GM21423 (cell line): ENCODE measurements at regions not wholly inside any gene's neighbourhood (a gene's known extent, or its start where the extent isn't known, plus 50 kb on each side); places are given as distances from the start of the nearest gene placed in this dataset.
"Not testable (repeated sequence)": the region's sequence is repeated elsewhere in the genome, so short reads cannot be mapped to it uniquely, and the experiment has no call there.

Experiments used
- ATAC-seq: cut with Tn5 transposase; IDR thresholded peaks from one replicate; pipeline ENCODE4 v1.9.1; 2021; ENCODE audit warnings: mild to moderate bottlenecking, moderate library complexity; ENCODE audit not compliant: unreplicated experiment

DNA sequence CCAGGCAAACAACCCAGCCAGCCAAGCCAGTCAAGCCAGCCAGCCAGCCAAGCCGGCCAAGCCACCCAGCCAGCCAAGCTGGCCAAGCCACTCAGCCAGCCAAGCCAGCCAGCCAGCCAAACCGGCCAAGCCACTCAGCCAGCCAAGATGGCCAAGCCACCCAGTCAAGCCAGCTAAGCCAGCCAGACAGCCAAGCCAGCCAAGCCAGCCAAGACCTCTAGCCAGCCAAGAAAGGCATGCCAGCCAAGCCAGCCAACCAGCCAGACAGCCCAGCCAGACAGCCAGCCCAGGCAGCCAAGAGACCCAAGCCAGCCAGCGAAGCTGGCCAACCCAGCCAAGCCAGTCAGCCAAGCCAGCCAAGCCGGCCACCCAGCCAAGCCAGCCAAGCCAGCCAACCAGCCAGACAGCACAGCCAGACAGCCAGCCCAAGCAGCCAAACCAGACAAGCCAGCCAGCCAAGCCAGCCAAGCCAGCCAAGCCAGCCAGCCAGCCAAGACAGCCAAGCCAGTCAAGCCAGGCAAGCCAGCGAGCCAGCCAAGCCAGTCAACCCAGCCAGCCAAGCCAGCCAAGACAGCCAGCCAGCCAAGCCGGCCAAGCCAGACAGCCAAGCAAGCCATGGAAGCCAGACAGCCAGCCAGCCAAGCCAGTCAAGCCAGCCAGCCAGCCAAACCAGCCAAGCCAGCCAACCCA lies 1598.0 kb downstream of the RPIA start:
- not testable (repeated sequence) for ATAC-seq

DNA sequence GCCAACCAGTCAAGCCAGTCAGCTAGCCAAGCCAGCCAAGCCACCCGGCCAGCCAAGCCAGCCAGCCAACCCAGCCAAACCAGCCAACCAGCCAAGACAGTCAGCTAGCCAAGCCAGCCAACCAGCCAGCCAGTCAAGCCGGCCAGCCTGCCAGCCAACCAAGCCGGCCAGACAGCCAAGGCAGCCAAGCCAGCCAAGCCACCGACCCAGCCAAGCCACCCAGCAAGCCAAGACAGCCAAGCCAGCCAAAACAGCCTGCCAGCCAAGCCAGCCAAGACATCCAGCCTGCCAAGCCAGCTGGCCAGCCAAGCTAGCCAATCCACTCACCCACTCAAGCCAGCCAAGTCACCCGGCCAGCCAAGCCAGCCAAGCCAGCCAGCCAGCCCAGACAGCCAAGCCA lies 1599.2 kb downstream of the RPIA start:
- ATAC-seq = not testable (repeated sequence)

DNA sequence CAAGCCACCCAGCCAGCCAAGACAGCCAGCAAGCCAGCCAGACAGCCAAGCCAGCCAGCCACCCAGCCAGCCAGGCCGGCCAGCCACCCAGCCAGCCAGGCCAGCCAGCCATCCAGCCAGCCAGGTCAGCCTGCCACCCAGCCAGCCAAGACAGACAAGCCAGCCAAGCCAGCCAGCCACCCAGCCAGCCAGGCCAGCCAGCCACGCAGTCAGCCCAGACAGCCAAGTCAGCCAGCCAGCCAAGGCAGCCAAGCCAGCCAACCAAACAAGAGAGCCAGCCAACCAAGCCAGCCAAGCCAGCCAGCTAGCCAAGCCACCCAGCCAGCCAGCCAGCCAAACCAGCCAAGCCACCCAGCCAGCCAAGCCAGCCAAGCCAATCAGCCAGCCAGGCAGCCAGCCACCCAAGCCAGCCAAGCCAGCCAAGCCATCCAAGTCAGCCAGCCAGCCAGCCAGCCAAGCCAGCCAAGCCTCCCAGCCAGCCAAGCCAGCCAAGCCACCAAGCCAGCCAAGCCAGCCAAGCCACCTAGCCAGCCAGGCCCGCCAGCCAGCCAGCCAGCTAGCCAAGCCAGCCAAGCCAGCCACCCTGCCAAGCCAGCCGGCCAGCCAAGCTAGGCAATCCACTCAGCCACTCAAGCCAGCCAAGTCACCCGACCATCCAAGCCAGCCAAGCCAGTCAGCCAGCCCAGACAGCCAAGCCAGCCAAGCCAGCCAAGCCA lies 1599.9 kb downstream of the RPIA start:
- ATAC-seq = not testable (repeated sequence)

DNA sequence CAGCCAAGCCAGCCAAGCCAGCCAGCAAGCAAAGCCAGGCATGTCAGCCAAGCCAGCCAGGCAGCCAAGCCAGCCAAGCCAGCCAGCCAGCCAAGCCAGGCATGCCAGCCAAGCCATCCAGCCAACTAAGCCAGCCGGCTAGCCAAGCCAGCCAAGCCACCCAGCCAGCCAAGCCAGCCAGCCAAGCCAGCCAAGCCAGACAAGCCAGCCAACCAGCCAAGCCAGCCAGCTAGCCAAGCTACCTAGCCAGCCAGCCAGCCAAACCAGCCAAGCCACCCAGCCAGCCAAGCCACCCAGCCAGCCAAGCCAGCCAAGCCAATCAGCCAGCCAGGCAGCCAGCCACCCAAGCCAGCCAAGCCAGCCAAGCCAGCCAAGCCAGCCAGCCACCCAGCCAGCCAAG lies 1600.5 kb downstream of the RPIA start:
- ATAC-seq = not testable (repeated sequence)

DNA sequence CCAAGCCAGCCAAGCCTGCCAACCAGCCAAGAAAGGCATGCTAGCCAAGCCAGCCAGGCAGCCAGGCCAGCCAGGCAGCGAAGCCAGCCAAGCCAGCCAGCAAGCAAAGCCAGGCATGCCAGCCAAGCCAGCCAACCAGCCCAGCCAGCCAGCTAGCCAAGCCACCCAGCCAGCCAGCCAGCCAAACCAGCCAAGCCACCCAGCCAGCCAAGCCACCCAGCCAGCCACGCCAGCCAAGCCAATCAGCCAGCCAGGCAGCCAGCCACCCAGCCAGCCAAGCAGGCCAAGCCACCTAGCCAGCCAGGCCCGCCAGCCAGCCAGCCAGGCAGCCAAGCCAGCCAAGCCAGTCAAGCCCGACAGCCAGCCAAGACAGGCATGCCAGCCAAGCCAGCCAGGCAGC lies 1601.0 kb downstream of the RPIA start:
- not testable (repeated sequence) for ATAC-seq

DNA sequence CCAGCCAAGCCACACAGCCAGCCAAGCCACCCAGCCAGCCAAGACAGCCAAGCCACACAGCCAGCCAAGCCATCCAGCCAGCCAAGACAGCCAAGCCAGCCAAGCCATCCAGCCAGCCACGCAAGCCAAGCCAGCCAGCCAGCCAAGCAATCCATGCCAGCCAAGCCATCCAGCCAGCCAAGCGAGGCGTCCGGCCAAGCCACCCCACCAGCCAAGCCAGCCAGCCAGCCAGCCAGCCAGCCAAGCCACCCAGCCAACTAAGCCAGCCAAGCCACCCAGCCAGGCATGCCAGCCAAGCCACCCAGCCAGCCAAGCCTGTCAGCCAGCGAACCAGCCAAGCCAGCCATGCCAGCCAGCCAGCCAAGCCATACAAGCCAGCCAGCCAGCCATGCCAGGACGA lies 1601.8 kb downstream of the RPIA start:
- not testable (repeated sequence) for ATAC-seq

DNA sequence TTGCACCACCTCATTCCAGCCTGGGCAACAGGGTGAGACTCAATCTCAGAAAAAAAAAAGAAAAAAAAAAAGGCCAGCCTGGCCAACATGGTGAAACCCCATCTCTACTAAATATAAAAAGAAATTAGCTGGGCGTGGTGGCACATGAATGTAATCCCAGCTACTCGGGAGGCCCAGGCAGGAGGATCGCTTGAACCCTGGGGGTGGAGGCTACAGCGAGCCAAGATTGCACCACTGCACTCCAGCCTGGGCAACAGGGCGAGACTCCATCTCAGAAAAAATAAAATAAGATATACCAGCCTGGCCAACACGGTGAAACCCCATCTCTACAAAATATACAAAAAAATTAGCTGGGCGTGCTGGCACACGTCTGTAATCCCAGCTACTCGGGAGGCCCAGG lies 1602.3 kb downstream of the RPIA start:
- ATAC-seq = not testable (repeated sequence)

DNA sequence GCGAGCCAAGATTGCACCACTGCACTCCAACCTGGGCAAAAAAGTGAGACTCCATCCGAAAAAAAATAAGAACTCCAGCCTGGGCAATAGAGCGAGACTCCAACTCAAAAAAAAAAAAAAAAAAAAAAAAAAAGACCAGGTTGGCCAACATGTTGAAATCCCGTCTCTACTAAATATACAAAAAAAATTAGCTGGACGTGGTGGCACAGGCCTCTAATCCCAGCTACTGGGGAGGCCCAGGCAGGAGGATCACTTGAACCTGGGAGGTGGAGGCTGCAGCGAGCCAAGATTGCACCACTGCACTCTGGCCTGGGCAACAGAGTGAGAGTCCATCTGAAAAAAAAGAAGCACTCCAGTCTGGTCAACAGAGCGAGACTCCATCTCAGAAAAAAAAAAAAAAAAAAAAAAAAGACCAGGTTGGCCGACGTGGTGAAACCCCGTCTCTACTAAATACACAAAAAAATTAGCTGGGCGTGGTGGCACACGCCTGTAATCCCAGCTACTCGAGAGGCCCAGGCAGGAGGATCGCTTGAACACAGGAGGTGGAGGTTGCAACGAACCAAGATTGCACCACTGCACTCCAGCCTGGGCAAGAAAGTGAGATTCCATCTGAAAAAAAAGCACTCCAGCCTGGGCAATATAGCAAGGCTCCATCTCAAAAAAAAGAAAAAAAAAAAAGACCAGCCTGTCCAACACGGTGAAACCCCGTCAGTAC lies 1603.7 kb downstream of the RPIA start:
- ATAC-seq = not testable (repeated sequence)

DNA sequence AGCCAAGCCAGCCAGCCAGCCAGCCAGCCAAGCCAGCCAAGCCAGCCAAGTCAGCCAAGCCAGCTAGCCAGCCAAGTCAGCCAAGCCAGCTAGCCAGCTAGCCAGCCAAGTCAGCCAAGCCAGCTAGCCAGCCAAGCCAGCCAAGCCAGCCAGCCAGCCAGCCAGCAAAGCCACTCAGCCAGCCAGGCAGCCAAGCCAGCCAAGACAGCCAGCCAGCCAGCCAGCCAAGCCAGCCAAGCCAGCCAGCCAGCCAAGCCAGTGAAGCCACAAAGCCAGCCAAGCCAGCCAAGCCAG lies 1605.0 kb downstream of the RPIA start:
- not testable (repeated sequence) for ATAC-seq

DNA sequence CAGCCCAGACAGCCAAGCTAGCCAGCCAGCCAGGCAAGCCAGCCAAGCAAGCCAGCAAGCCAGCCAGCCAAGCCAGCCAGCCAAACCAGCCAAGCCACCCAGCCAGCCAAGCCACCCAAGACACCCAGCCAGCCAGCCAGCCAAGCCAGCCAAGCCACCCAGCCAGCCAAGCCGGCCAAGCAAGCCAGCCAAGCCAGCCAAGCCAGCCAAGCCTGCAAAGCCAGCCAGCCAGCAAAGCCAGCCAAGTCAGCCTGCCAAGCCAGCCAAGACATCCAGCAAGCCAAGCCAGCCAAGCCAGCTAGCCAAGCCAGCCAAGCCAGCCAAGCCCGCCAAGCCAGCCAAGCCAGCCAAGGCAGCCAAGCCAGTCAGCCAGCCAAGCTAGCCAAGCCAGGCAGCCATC lies 1606.2 kb downstream of the RPIA start:
- ATAC-seq = not testable (repeated sequence)

DNA sequence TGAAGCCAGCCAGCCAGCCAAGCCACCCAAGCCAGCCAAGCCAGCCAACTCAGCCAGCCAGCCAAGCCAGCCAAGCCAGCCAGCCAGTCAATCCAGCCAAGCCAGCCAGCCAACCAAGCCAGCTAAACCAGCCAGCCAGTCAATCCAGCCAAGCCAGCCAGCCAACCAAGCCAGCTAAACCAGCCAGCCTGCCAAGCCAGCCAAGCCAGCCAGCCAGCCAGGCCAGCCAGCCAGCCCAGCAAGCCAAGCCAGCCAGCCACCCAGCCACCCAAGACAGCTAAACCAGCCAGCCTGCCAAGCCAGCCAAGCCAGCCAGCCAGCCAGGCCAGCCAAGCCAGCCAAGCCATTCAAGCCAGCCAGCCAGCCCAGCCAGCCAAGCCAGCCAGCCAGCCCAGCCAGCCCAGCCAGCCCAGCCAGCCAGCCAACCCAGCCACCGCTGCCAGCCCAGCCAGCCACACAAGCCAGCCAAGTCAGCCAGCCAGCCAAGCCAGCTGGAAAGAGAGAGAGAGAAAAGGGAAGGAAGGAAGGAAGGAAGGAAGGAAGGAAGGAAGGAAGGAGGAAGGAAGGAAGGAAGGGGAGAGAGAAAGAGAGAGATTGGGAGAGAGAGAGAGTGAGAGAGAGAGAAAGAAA lies 1606.8 kb downstream of the RPIA start:
- not testable (repeated sequence) for ATAC-seq

DNA sequence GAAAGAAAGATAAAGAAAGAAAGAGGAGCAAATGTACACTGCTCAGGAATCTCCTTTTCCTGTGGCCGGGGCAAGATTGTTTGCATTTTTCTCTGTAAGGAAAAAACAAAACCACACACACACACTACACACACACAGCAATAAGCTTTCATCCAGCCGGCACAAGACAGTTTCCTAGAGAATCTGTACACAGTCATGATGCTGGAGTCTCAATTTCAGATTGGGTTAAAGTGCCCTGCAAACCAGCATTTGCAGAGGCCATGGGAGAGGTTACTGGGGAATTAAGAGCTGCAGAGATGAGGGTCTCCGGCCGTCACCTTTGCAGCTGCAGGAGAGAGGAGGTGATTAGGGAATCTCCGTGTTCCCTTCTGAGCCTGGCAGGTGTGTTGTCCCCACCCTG lies 1607.5 kb downstream of the RPIA start:
- not testable (repeated sequence) for ATAC-seq

DNA sequence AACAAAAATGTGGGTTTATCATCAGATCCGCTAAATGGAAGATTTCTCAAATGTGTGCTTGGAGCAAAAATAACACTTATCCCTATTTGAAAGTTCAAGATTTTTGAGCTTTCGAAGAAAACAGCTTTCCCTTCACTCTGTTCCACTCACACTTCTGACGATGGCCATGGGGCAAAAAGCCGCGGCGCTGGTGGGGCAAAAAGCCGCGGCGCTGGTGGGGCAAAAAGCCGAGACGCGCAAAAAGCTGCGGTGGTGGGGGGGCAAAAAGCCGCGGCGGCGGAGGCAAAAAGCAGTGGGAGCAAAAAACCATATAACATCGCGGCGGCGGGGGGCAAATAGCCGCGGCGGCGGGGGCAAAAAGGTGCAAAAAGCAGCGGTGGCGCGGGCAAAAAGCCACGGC lies 1631.5 kb downstream of the RPIA start:
- not testable (repeated sequence) for ATAC-seq

DNA sequence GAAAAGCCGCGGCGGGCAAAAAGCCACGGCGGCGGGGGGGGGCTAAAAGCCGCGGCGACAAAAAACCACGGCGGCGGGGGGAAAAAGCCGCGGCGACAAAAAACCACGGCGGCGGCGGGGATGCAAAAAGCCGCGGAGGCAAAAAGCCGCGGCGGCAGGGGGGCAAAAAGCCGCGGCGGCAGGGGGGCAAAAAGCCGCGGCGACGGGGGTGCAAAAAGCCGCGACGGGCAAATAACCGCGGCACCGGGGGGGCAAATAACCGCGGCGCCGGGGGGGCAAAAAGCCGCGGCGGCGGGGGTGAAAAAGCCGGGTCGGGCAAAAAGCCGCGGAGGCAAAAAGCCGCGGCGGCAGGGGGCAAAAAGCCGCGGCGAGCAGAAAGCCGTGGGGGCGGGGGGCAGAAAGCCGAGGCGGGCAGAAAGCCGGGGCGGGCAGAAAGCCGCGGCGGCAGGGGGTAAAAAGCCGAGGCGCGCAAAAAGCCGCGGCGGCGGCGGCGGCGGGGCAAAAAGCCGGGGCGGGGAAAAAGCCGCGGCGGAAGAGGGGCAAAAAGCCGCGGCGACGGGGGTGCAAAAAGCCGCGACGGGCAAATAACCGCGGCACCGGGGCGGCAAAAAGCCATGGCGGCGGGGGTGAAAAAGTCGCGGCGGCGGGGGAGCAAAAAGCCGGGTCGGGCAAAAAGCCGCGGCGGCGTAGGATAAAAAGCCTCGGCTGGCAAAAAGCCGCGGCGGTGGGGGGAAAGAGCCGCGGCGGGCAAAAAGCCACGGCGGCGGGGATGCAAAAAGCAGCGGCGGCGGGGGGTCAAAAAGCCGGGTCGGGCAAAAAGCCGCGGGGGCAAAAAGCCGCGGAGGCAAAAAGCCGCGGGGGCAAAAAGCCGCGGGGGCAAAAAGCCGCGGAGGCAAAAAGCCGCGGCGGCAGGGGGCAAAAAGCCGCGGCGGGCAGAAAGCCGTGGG lies 1632.4 kb downstream of the RPIA start:
- not testable (repeated sequence) for ATAC-seq

DNA sequence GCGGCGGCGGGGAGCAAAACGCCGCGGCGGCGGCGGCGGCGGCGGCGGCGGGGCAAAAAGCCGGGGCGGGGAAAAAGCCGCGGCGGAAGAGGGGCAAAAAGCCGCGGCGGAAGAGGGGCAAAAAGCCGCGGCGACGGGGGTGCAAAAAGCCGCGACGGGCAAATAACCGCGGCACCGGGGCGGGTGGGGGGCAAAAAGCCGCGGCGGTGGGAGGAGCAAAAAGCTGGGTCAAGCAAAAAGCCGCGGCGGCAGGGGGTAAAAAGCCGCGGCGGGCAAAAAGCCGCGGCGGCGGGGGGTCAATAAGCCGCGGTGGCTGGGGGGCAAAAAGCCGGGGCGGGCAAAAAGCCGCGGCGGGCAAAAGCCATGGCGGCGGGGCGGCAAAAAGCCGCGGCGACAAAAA lies 1633.2 kb downstream of the RPIA start:
- not testable (repeated sequence) for ATAC-seq

DNA sequence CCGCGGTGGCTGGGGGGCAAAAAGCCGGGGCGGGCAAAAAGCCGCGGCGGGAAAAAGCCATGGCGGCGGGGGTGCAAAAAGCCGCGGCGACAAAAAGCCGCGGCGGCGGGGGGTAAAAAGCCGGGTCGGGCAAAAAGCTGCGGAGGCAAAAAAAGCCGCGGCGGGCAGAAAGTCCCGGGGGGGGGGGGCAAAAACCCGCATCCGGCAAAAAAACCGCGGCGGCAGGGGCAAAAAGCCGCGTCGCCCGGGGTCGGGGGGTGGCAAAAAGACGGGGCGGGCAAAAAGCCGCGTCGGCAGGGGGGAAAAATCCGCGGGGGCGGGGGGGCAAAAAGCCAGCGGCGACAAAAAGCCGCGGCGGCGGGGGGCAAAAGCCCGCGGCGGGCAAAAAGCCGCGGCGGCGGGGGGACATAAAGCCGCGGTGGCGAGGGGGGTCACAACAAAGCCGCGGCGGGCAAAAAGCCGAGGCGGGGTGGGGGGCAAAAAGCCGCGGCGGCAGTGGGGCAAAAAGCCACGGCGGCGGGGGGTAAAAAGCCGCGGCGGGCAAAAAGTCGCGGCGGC lies 1634.4 kb downstream of the RPIA start:
- ATAC-seq = not testable (repeated sequence)

DNA sequence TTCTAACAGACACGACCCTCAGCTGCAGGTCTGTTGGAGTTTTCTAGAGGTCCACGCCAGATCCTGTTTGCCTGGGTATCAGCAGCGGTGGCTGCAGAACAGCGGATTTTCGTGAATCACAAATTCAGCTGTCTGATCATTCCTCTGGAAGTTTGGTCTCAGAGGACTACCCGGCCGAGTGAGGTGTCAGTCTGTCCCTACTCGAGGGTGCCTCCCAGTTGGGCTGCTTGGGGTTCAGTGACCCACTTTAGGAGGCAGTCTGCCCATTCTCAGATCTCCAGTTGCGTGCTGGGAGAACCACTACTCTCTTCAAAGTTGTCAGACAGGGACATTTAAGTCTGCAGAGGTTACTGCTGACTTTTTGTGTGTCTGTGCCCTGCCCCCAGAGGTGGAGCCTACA lies 1664.1 kb downstream of the RPIA start:
- ATAC-seq = not testable (repeated sequence)

DNA sequence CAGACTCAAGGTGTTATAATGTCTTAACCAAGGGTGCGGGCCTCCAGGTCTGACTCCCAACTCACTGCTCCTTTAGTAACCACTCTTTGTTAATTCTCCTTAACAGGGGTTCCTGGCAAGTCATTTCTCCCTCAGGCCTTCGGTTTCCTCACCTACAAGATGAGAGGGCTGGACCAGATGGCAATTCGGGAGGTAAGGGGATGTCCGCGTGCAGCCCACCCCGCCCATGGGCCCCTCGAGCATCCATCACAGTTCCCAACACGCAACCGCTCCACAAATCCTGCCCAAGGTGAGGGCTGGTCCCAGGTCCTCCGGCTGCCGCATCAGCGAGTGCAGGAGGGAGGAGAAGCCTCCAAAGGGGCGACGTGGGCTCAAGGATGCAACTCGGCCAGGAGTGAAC lies 1667.9 kb downstream of the RPIA start:
- not testable (repeated sequence) for ATAC-seq

DNA sequence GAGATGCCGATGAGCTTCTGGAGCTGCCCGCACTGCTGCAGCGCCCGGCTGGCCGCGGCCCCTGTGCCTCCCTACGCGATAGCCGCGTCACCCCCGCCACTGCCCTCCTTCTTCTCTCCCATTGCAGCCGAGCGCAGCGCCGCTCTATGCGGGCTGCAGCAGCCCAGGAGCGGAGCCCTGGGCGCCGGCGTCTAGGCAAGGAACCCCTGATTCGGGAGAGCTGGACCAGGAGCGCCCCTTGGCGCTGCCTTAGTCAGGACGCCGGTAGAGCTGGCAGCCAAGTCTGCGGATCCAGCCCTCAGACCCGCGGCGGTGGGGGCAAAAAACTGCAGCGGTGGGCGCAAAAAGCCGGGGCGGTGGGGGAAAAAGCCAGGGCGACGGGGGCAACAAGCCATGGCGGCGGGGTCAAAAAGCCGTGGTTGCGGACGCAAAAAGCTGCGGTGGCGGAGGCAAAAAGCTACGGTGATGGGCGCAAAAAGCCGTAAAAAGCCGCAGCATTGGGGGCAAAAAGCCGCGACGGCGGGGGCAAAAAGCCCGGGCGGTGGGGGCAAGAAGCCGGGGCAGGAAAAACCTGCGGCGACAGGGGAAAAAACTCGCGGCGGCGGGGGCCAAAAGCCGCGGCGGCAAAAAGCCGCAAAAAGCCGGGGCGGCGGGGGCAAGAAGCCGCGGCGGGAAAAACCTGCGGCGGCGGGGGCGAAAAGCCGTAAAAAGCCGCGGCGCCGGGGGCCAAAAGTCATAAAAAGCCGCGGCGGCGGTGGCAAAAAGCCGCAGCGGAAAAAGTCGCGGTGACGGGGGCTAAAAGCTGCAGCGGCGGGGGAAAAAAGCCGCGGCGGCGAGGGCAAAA lies 1668.6 kb downstream of the RPIA start:
- not testable (repeated sequence) for ATAC-seq
